Tibial artery (tissue), 4 donors: ENCODE measurements at regions not wholly inside any gene's neighbourhood (a gene's known extent, or its start where the extent isn't known, plus 50 kb on each side); places are given as distances from the start of the nearest gene placed in this dataset.

Source experiments
- DNase-seq, 2 donors: peaks; one replicate each; pipeline ENCODE4 v3.0.0-alpha.2; 2019
- H3K27ac ChIP-seq, 2 donors: fragments of 200-600 bp; sonication (generic) in 1 of 2; 1 replicate in 1 of 2; 2 replicates in 1 of 2; pipeline ENCODE4 v1.5.1; 2018 to 2019; ENCODE audit warnings: mild to moderate bottlenecking in 1 of 2
- H3K27me3 ChIP-seq, 2 donors: fragments of 200-600 bp; sonication (generic) in 1 of 2; one replicate each; pipeline versions ENCODE4 v1.5.1 to v1.6.0; 2016 to 2019
- H3K36me3 ChIP-seq, 3 donors: fragments of 200-600 bp; sonication (generic) in 2 of 3; one replicate each; pipeline ENCODE4 v1.5.1; 2016 to 2019; ENCODE audit warnings: mild to moderate bottlenecking in 2 of 3
- H3K4me1 ChIP-seq, 4 donors: fragments of 200-600 bp; sonication (generic) in 2 of 4; 1 replicate in 3 of 4; 2 replicates in 1 of 4; pipeline ENCODE4 v1.5.1; 2016 to 2019
- H3K4me3 ChIP-seq, 2 donors: fragments of 200-600 bp; sonication (generic) in 1 of 2; 1 replicate in 1 of 2; 2 replicates in 1 of 2; pipeline ENCODE4 v1.5.1; 2018 to 2019; ENCODE audit warnings: mild to moderate bottlenecking in 2 of 2
- H3K9me3 ChIP-seq, 3 donors: fragments of 200-600 bp; sonication (generic) in 1 of 3; one replicate each; pipeline ENCODE4 v1.5.1; 2016 to 2019
- CTCF ChIP-seq, 2 experiments: fragments of 200-600 bp in 1 of 2; fragments of 450-650 bp in 1 of 2; IDR thresholded peaks; one replicate each; pipeline ENCODE4 v1.5.1; 2017 to 2019; ENCODE audit warnings: antibody characterized with exemption in 2 of 2, mild to moderate bottlenecking in 1 of 2, moderate library complexity in 1 of 2
- intact Hi-C: fragments of 100-400 bp; cut with DNase I; formaldehyde crosslinking; loops from one replicate; pipeline ENCODE4 v1.15.0; 2023; ENCODE audit warnings: low total_unique reads

- DNase-seq: no peak
- Histone ChIP-seq H3K4me3 (no peak overlapping the region), H3K27ac (no peak overlapping the region), H3K4me1 (no peaks in the 10 kb centered on the region), H3K36me3 (no peaks in the 10 kb centered on the region), H3K27me3 (peaks cover 0 to 6% of the 10 kb centered on the region in 2 donors), H3K9me3 (no peaks in the 10 kb centered on the region)
- intact Hi-C loops: no loop called here
- no peak for TF ChIP-seq CTCF (IDR thresholded peaks at IDR 0.05)
These were observed 225.9 kb downstream of the WDR11 start for GRCh38 chr10:121076776-121077715.

GRCh38 chr10:121078036-121078435, 226.9 kb downstream of the WDR11 start:
- intact Hi-C loops: no loop called here

GRCh38 chr10:121078672-121079102, 227.5 kb downstream of the WDR11 start:
- Histone ChIP-seq H3K4me3 (no peak overlapping the region), H3K4me1 (no peaks in the 10 kb centered on the region), H3K36me3 (no peaks in the 10 kb centered on the region), H3K27ac (no peak overlapping the region), H3K27me3 (peaks cover 0 to 8% of the 10 kb centered on the region in 2 donors), H3K9me3 (no peaks in the 10 kb centered on the region)
- TF ChIP-seq CTCF (IDR thresholded peaks at IDR 0.05): no peak
- DNase-seq: no peak
- intact Hi-C loops: no loop called here

More at GRCh38 chr10:121078036-121078435, 226.9 kb downstream of the WDR11 start:
- peaks cover 0 to 6% of the 10 kb centered on the region in 2 donors for H3K27me3 ChIP-seq
- no peaks in the 10 kb centered on the region for H3K4me1 ChIP-seq
- no peaks in the 10 kb centered on the region for H3K9me3 ChIP-seq
- no peak for TF ChIP-seq CTCF (IDR thresholded peaks at IDR 0.05)
- no peak overlapping the region for H3K27ac ChIP-seq
- no peak overlapping the region for H3K4me3 ChIP-seq
- DNase-seq: no peak
- H3K36me3 ChIP-seq: no peaks in the 10 kb centered on the region

- H3K4me3 ChIP-seq: no peak overlapping the region
- no peaks in the 10 kb centered on the region for H3K36me3 ChIP-seq
- intact Hi-C loops: no loop called here
- DNase-seq: no peak
- no peaks in the 10 kb centered on the region for H3K4me1 ChIP-seq
- no peak overlapping the region for H3K27ac ChIP-seq
- no peaks in the 10 kb centered on the region for H3K9me3 ChIP-seq
- peaks cover 0 to 9% of the 10 kb centered on the region in 2 donors for H3K27me3 ChIP-seq
- no peak for TF ChIP-seq CTCF (IDR thresholded peaks at IDR 0.05)
These were observed 228.1 kb downstream of the WDR11 start for GRCh38 chr10:121079226-121079625.

GRCh38 chr10:121080281-121080891, 229.2 kb downstream of the WDR11 start:
- Histone ChIP-seq H3K4me3 (no peak overlapping the region), H3K36me3 (no peaks in the 10 kb centered on the region), H3K9me3 (no peaks in the 10 kb centered on the region), H3K4me1 (no peaks in the 10 kb centered on the region), H3K27me3 (peaks cover 0 to 9% of the 10 kb centered on the region in 2 donors), H3K27ac (no peak overlapping the region)
- intact Hi-C loops: no loop called here
- no peak for DNase-seq
- TF ChIP-seq CTCF (IDR thresholded peaks at IDR 0.05): no peak
